ENCODE measurements at regions not wholly inside any gene's neighbourhood (a gene's known extent, or its start where the extent isn't known, plus 50 kb on each side); places are given as distances from the start of the nearest gene placed in this dataset.

GRCh38 chr2:142483653-142484052 is 352.8 kb upstream of the LRP1B start:
- ChIA-PET POLR2A (no interaction called here), CTCF (no interaction called here)
- no peaks in the 10 kb centered on the region for H3K36me3 Mint-ChIP-seq (ENCODE audit: low read depth)
- no peak overlapping the region for H3K27ac Mint-ChIP-seq
- ATAC-seq (no peak), DNase-seq (no peak)
- intact Hi-C loops (cut with micrococcal nuclease): no loop called here
- TF ChIP-seq CTCF (IDR thresholded peaks at IDR 0.05): no peak
- no peaks in the 10 kb centered on the region for H3K27me3 Mint-ChIP-seq
- no peaks in the 10 kb centered on the region for H3K9me3 Mint-ChIP-seq
- H3K4me3 Mint-ChIP-seq: no peak overlapping the region
- no peaks in the 10 kb centered on the region for H3K4me1 Mint-ChIP-seq (ENCODE audit: low read depth)

- ATAC-seq: no peak
- intact Hi-C loops (cut with micrococcal nuclease): no loop called here
- Mint-ChIP-seq H3K4me1 (ENCODE audit: low read depth) (no peaks in the 10 kb centered on the region), H3K36me3 (ENCODE audit: low read depth) (no peaks in the 10 kb centered on the region), H3K27me3 (no peaks in the 10 kb centered on the region), H3K27ac (no peak overlapping the region), H3K9me3 (no peaks in the 10 kb centered on the region), H3K4me3 (no peak overlapping the region)
- no peak for DNase-seq
- no peak for TF ChIP-seq CTCF (IDR thresholded peaks at IDR 0.05)
- CTCF ChIA-PET: no interaction called here
- POLR2A ChIA-PET: no interaction called here
Observed at GRCh38 chr2:142478206-142478605, 347.4 kb upstream of the LRP1B start.

GRCh38 chr2:142472382-142472781 is 341.6 kb upstream of the LRP1B start:
- DNase-seq (no peak), ATAC-seq (no peak)
- Mint-ChIP-seq H3K27me3 (no peaks in the 10 kb centered on the region), H3K4me3 (no peak overlapping the region), H3K36me3 (ENCODE audit: low read depth) (no peaks in the 10 kb centered on the region), H3K27ac (no peak overlapping the region), H3K9me3 (peaks cover 1% of the 10 kb centered on the region), H3K4me1 (ENCODE audit: low read depth) (no peaks in the 10 kb centered on the region)
- ChIA-PET CTCF (no interaction called here), POLR2A (no interaction called here)
- intact Hi-C loops (cut with micrococcal nuclease): no loop called here
- no peak for TF ChIP-seq CTCF (IDR thresholded peaks at IDR 0.05)

- Mint-ChIP-seq H3K4me1 (ENCODE audit: low read depth) (no peaks in the 10 kb centered on the region), H3K36me3 (ENCODE audit: low read depth) (no peaks in the 10 kb centered on the region), H3K27me3 (no peaks in the 10 kb centered on the region), H3K4me3 (no peak overlapping the region), H3K27ac (no peak overlapping the region), H3K9me3 (peaks cover 1% of the 10 kb centered on the region)
- no peak for DNase-seq
- no peak for ATAC-seq
- ChIA-PET POLR2A (no interaction called here), CTCF (no interaction called here)
- intact Hi-C loops (cut with micrococcal nuclease): no loop called here
- no peak for TF ChIP-seq CTCF (IDR thresholded peaks at IDR 0.05)
Observed at GRCh38 chr2:142467321-142467720, 336.5 kb upstream of the LRP1B start.

GRCh38 chr2:142463047-142463446 is 332.2 kb upstream of the LRP1B start:
- ATAC-seq (no peak), DNase-seq (no peak)
- Mint-ChIP-seq H3K27ac (no peak overlapping the region), H3K27me3 (no peaks in the 10 kb centered on the region), H3K9me3 (peaks cover 1% of the 10 kb centered on the region), H3K36me3 (ENCODE audit: low read depth) (no peaks in the 10 kb centered on the region), H3K4me3 (no peak overlapping the region), H3K4me1 (ENCODE audit: low read depth) (no peaks in the 10 kb centered on the region)
- intact Hi-C loops (cut with micrococcal nuclease): no loop called here
- CTCF ChIA-PET: no interaction called here
- POLR2A ChIA-PET: no interaction called here
- TF ChIP-seq CTCF (IDR thresholded peaks at IDR 0.05): no peak
